Keratinocyte (primary cell): ENCODE measurements at regions not wholly inside any gene's neighbourhood (a gene's known extent, or its start where the extent isn't known, plus 50 kb on each side); places are given as distances from the start of the nearest gene placed in this dataset.

Experiments
- DNase-seq: peaks from one replicate; pipeline ENCODE4 v3.0.0-alpha.2; 2011; ENCODE audit warnings: low read depth, missing footprints, low spot score
- FAIRE-seq: peaks from 2 replicates; lab custom pipeline; 2011; peaks lifted over from hg19 to GRCh38; lab: Jason Lieb, UNC
- H2AFZ ChIP-seq: 2 replicates; pipeline ENCODE4 v1.6.0; 2012; ENCODE audit warnings: low read length, control low read depth, inconsistent platforms; ENCODE audit not compliant: control insufficient read depth
- H3K27ac ChIP-seq: 2 replicates; pipeline ENCODE4 v1.5.1; 2011; ENCODE audit warnings: low read length; ENCODE audit not compliant: control insufficient read depth, insufficient read depth
- H3K27me3 ChIP-seq: 3 replicates; pipeline ENCODE4 v1.6.0; 2011; ENCODE audit warnings: low read length; ENCODE audit not compliant: control insufficient read depth, insufficient read depth; ENCODE audit errors: extremely low read depth
- H3K36me3 ChIP-seq, 2 experiments: 2 replicates in 1 of 2; 3 replicates in 1 of 2; pipeline ENCODE4 v1.5.1; 2011; ENCODE audit warnings: low read length in 2 of 2, mild to moderate bottlenecking in 1 of 2; ENCODE audit not compliant: control insufficient read depth in 2 of 2, insufficient read depth in 2 of 2; ENCODE audit errors: extremely low read depth in 1 of 2
- H3K4me1 ChIP-seq: 3 replicates; pipeline ENCODE4 v1.5.1; 2011; ENCODE audit warnings: low read length; ENCODE audit not compliant: control insufficient read depth, insufficient read depth; ENCODE audit errors: extremely low read depth
- H3K4me2 ChIP-seq: 3 replicates; pipeline ENCODE4 v1.6.0; 2011; ENCODE audit warnings: low read depth, low read length; ENCODE audit not compliant: control insufficient read depth, insufficient read depth; ENCODE audit errors: extremely low read depth
- H3K4me3 ChIP-seq, 3 experiments: fragments of 200-600 bp in 1 of 3; sonication (generic) in 1 of 3; 2 replicates in 2 of 3; 3 replicates in 1 of 3; pipeline ENCODE4 v1.5.1; 2011 to 2016; ENCODE audit warnings: low read length in 3 of 3, mild to moderate bottlenecking in 3 of 3, control low read depth in 2 of 3, inconsistent platforms in 1 of 3, low read depth in 1 of 3, mixed read lengths in 1 of 3, mixed run types in 1 of 3, moderate library complexity in 1 of 3; ENCODE audit not compliant: control insufficient read depth in 2 of 3, insufficient read depth in 2 of 3; ENCODE audit errors: extremely low read depth in 1 of 3
- H3K79me2 ChIP-seq: 2 replicates; pipeline ENCODE4 v1.6.0; 2012; ENCODE audit warnings: low read length; ENCODE audit not compliant: control insufficient read depth, insufficient read depth
- H3K9ac ChIP-seq: 3 replicates; pipeline ENCODE4 v1.6.0; 2011; ENCODE audit warnings: low read length; ENCODE audit not compliant: control insufficient read depth, insufficient read depth; ENCODE audit errors: extremely low read depth
- H3K9me1 ChIP-seq: 3 replicates; pipeline ENCODE4 v1.6.0; 2011; ENCODE audit warnings: low read length; ENCODE audit not compliant: control insufficient read depth, insufficient read depth; ENCODE audit errors: extremely low read depth
- H3K9me3 ChIP-seq: 2 replicates; pipeline ENCODE4 v1.5.1; 2012; ENCODE audit warnings: low read depth, low read length; ENCODE audit not compliant: control insufficient read depth
- H4K20me1 ChIP-seq: 3 replicates; pipeline ENCODE4 v1.6.0; 2011; ENCODE audit warnings: low read length; ENCODE audit not compliant: control insufficient read depth, insufficient read depth; ENCODE audit errors: extremely low read depth
- CTCF ChIP-seq, 3 experiments: IDR thresholded peaks in 1 of 3; conservative IDR thresholded peaks in 1 of 3; optimal IDR thresholded peaks in 1 of 3; 2 replicates in 2 of 3; 3 replicates in 1 of 3; pipeline versions ENCODE3 to v1.5.1; 2011; ENCODE audit warnings: low read length in 3 of 3, mild to moderate bottlenecking in 3 of 3, moderate library complexity in 2 of 3, control low read depth in 1 of 3, inconsistent platforms in 1 of 3; ENCODE audit not compliant: insufficient read depth in 2 of 3; ENCODE audit errors: extremely low read depth in 1 of 3
- EZH2 ChIP-seq: IDR thresholded peaks from one replicate; pipeline ENCODE4 v1.6.1; 2012; ENCODE audit warnings: inconsistent platforms, mild to moderate bottlenecking, low read length, moderate library complexity
- dilution Hi-C: fragments of 300-500 bp; cut with MboI; formaldehyde crosslinking; loops from one replicate; pipeline ENCODE4 v1.7.0; 2020; ENCODE audit warnings: low sequenced_read_pairs; ENCODE audit not compliant: extremely low pct_ligation_motif_present

- Histone ChIP-seq H3K36me3 (no peaks in the 10 kb centered on the region), H3K27ac (no peak overlapping the region), H3K9me3 (no peaks in the 10 kb centered on the region), H3K79me2 (no peaks in the 10 kb centered on the region), H3K27me3 (no peaks in the 10 kb centered on the region), H3K9ac (no peak overlapping the region), H3K4me2 (no peak overlapping the region), H2AFZ (peak overlapping the region; percentile 53), H4K20me1 (no peaks in the 10 kb centered on the region), H3K9me1 (no peaks in the 10 kb centered on the region), H3K4me1 (peaks cover 12% of the 10 kb centered on the region), H3K4me3 (no peak overlapping the region)
- FAIRE-seq (no peak), DNase-seq (no peak)
- TF ChIP-seq CTCF (optimal IDR thresholded peaks at IDR 0.05 in 1 of 3, IDR thresholded peaks at IDR 0.05 in 1 of 3, conservative IDR thresholded peaks at IDR 0.05 in 1 of 3; ENCODE audit: extremely low read depth in 1 of 3, insufficient read depth in 2 of 3, low read length in 3 of 3) (no peak), EZH2 (no peak)
- dilution Hi-C loops: no loop called here
These were observed 114.6 kb upstream of the KRAS start for GRCh38 chr12:25365340-25365730.

- dilution Hi-C loops: no loop called here
- FAIRE-seq (no peak), DNase-seq (no peak)
- no peak overlapping the region for H3K27ac ChIP-seq
- H3K36me3 ChIP-seq: no peaks in the 10 kb centered on the region
- H3K79me2 ChIP-seq: no peaks in the 10 kb centered on the region
- H3K4me2 ChIP-seq: no peak overlapping the region
- H3K27me3 ChIP-seq: no peaks in the 10 kb centered on the region
- H2AFZ ChIP-seq: no peak overlapping the region
- no peak overlapping the region for H3K9ac ChIP-seq
- no peaks in the 10 kb centered on the region for H3K9me3 ChIP-seq
- no peak for TF ChIP-seq CTCF (optimal IDR thresholded peaks at IDR 0.05 in 1 of 3, IDR thresholded peaks at IDR 0.05 in 1 of 3, conservative IDR thresholded peaks at IDR 0.05 in 1 of 3; ENCODE audit: extremely low read depth in 1 of 3, insufficient read depth in 2 of 3, low read length in 3 of 3)
- TF ChIP-seq EZH2: no peak
- peaks cover 12% of the 10 kb centered on the region for H3K4me1 ChIP-seq
- H3K4me3 ChIP-seq: no peak overlapping the region
- H4K20me1 ChIP-seq: no peaks in the 10 kb centered on the region
- H3K9me1 ChIP-seq: no peaks in the 10 kb centered on the region
These were observed 114.0 kb upstream of the KRAS start for GRCh38 chr12:25364529-25365339.
